SK-N-SH (cell line): ENCODE measurements at regions not wholly inside any gene's neighbourhood (a gene's known extent, or its start where the extent isn't known, plus 50 kb on each side); places are given as distances from the start of the nearest gene placed in this dataset.

Source experiments
- EP300 ChIP-seq, 2 experiments: IDR thresholded peaks; 2 replicates each; pipeline versions ENCODE4 v1.4.0 to v1.6.1; 2012; ENCODE audit warnings: borderline replicate concordance in 1 of 2, low read depth in 1 of 2, low read length in 1 of 2
- GABPA ChIP-seq: IDR thresholded peaks from 2 replicates; pipeline ENCODE4 v1.4.0; 2012; ENCODE audit warnings: low read depth, mild to moderate bottlenecking
- MXI1 ChIP-seq: IDR thresholded peaks from 2 replicates; pipeline ENCODE4 v1.6.1; 2012; ENCODE audit warnings: mild to moderate bottlenecking, low read depth, low read length, improper control_type of control experiment
- POLR2AphosphoS5 ChIP-seq: IDR thresholded peaks from 2 replicates; pipeline ENCODE4 v1.6.1; 2012; ENCODE audit warnings: low read depth, low read length
- RAD21 ChIP-seq: IDR thresholded peaks from 2 replicates; pipeline ENCODE4 v1.6.1; 2012; ENCODE audit warnings: mild to moderate bottlenecking, low read length
- RFX5 ChIP-seq: IDR thresholded peaks from 2 replicates; pipeline ENCODE4 v1.6.1; 2012; ENCODE audit warnings: mild to moderate bottlenecking, improper control_type of control experiment, low read length
- TCF12 ChIP-seq: IDR thresholded peaks from 2 replicates; pipeline ENCODE4 v1.4.0; 2012
- TF ChIP-seq, protein P1 (sequence below): fragments of 200-600 bp; sonication (generic); IDR thresholded peaks from 2 replicates; pipeline ENCODE4 v1.6.1; 2017; ENCODE audit warnings: antibody characterized with exemption, mild to moderate bottlenecking, moderate library complexity
- TF ChIP-seq, protein P2 (sequence below): IDR thresholded peaks from 2 replicates; pipeline ENCODE4 v1.4.0; 2012; ENCODE audit warnings: low read depth

DNA sequence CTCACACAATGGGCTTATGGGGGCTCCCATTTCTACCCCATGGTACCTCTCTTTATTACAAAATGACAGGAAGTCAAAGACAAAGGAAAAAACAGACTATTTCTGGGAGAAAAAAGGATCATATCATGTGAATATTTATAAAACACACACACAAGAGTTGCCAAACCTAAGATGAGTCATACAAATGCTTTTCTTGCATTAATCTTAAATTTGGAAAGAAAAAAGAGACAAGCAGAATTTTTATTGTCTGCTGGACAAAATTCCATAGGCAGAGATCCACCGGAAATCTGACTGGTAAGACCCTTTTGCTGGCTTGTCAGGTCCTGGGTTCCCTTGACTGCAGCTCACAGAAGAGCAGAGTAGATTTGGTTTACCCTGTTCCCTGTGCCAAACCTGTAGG is 1732.3 kb upstream of the PIK3C3 start:
- TF ChIP-seq EP300 (IDR thresholded peaks at IDR 0.05; ENCODE audit: borderline replicate concordance in 1 of 2, low read depth in 1 of 2, low read length in 1 of 2) = no peak
- TF ChIP-seq, protein P1, sequence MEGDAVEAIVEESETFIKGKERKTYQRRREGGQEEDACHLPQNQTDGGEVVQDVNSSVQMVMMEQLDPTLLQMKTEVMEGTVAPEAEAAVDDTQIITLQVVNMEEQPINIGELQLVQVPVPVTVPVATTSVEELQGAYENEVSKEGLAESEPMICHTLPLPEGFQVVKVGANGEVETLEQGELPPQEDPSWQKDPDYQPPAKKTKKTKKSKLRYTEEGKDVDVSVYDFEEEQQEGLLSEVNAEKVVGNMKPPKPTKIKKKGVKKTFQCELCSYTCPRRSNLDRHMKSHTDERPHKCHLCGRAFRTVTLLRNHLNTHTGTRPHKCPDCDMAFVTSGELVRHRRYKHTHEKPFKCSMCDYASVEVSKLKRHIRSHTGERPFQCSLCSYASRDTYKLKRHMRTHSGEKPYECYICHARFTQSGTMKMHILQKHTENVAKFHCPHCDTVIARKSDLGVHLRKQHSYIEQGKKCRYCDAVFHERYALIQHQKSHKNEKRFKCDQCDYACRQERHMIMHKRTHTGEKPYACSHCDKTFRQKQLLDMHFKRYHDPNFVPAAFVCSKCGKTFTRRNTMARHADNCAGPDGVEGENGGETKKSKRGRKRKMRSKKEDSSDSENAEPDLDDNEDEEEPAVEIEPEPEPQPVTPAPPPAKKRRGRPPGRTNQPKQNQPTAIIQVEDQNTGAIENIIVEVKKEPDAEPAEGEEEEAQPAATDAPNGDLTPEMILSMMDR = no peak
- TF ChIP-seq GABPA = no peak
- TF ChIP-seq, protein P2, sequence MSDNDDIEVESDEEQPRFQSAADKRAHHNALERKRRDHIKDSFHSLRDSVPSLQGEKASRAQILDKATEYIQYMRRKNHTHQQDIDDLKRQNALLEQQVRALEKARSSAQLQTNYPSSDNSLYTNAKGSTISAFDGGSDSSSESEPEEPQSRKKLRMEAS = no peak
- no peak for TF ChIP-seq TCF12
- TF ChIP-seq POLR2AphosphoS5 = no peak
- no peak for TF ChIP-seq MXI1
- TF ChIP-seq RFX5 = no peak
- no peak for TF ChIP-seq RAD21
